ENCODE measurements at regions not wholly inside any gene's neighbourhood (a gene's known extent, or its start where the extent isn't known, plus 50 kb on each side); places are given as distances from the start of the nearest gene placed in this dataset.

GRCh38 chr2:192783643-192784042 lies 588.9 kb upstream of the TMEFF2 start:
- Histone ChIP-seq H2AFZ (ENCODE audit: low read length) (no peak overlapping the region), H3K23me2 (ENCODE audit: low read depth, low read length) (no peaks in the 10 kb centered on the region), H3K4me1 (replicated peaks in 1 of 4; ENCODE audit: control insufficient read depth in 3 of 4, insufficient read depth in 4 of 4, low read length in 3 of 4) (no peaks in the 10 kb centered on the region), H3K18ac (ENCODE audit: extremely low read depth, low read length) (no peak overlapping the region), H3K36me3 (ENCODE audit: control insufficient read depth in 2 of 4, insufficient read depth in 4 of 4, low read length in 3 of 4) (no peaks in the 10 kb centered on the region), H3K79me1 (ENCODE audit: low read depth, low read length) (no peaks in the 10 kb centered on the region), H3K79me2 (ENCODE audit: control insufficient read depth in 1 of 2, insufficient read depth in 2 of 2, low read length in 2 of 2) (no peaks in the 10 kb centered on the region), H2BK12ac (ENCODE audit: low read depth, low read length) (no peak overlapping the region), H4K20me1 (replicated peaks in 1 of 2; ENCODE audit: control insufficient read depth in 1 of 2, insufficient read depth in 2 of 2, low read length in 2 of 2) (no peaks in the 10 kb centered on the region), H4K8ac (ENCODE audit: extremely low read depth, insufficient read depth, low read length) (no peak overlapping the region), H3K4me3 (ENCODE audit: extremely low read depth in 1 of 4, insufficient read depth in 2 of 4, low read depth in 3 of 4, low read length in 4 of 4) (no peak overlapping the region), H2BK15ac (ENCODE audit: low read length) (no peak overlapping the region), H4K91ac (replicated peaks; ENCODE audit: insufficient read length, low read length) (no peak overlapping the region), H2BK20ac (ENCODE audit: low read length) (no peak overlapping the region), H4K5ac (ENCODE audit: insufficient read length, low read depth, low read length) (no peak overlapping the region), H2AK5ac (ENCODE audit: low read depth, low read length) (no peak overlapping the region), H3K9ac (replicated peaks in 1 of 4; ENCODE audit: extremely low read depth in 1 of 4, low read depth in 3 of 4, low read length in 3 of 4) (no peak overlapping the region), H3K23ac (ENCODE audit: insufficient read length) (no peak overlapping the region), H3K9me3 (ENCODE audit: insufficient read depth in 2 of 2, low read depth in 1 of 2, low read length in 1 of 2) (peaks cover 0 to 2% of the 10 kb centered on the region in 2 experiments; a peak in 1 of 4 replicates), H3K56ac (replicated peaks; ENCODE audit: insufficient read length, low read depth, low read length) (no peak overlapping the region), H3K27me3 (replicated peaks in 1 of 4; ENCODE audit: control insufficient read depth in 3 of 4, extremely low read depth in 1 of 4, insufficient read depth in 3 of 4, low read length in 3 of 4) (peaks cover 0 to 1% (median 0%) of the 10 kb centered on the region in 4 experiments; a peak in 1 of 7 replicates), H3K4me2 (ENCODE audit: insufficient read depth in 1 of 2, low read depth in 2 of 2, low read length in 2 of 2) (no peak overlapping the region), H3K27ac (ENCODE audit: low read depth, low read length) (no peak overlapping the region), H3K14ac (ENCODE audit: insufficient read length) (no peak overlapping the region), H3K4ac (replicated peaks; ENCODE audit: insufficient read length, low read depth, low read length) (no peak overlapping the region), H2BK5ac (ENCODE audit: low read depth, low read length) (no peak overlapping the region), H2BK120ac (replicated peaks; ENCODE audit: low read depth, low read length) (no peak overlapping the region)
- WGBS, 2 experiments (ENCODE audit: extremely low coverage in 1 of 2, insufficient coverage in 1 of 2, insufficient read length in 1 of 2, insufficient replicate concordance in 2 of 2, low coverage in 1 of 2, low lambda C conversion rate in 2 of 2, missing lambda C conversion rate in 1 of 2) = 85% methylated on average over 2 of the region's 3 CpGs; no CpG with 5 or more reads in 1 of the 2 experiments
- FAIRE-seq (no peak), DNase-seq (ENCODE audit: low read depth in 1 of 2, low spot score in 2 of 2) (no peak)
- ChIA-PET CTCF (ENCODE audit: partially characterized antibody) (interaction anchor here (0.6 to 1.5 kb wide), 3 partner anchors 8 to 906 kb away, joined by 3 to 4 read pairs (median 3); no protein-coding TSS in a partner anchor), POLR2A (ENCODE audit: partially characterized antibody) (no interaction called here)
- TF ChIP-seq ATF2 (IDR thresholded peaks at IDR 0.05; ENCODE audit: low read length) = no peak
- TF ChIP-seq JUND (IDR thresholded peaks at IDR 0.05; ENCODE audit: low read length) = no peak
- TF ChIP-seq TAF1 (IDR thresholded peaks at IDR 0.05; ENCODE audit: low read depth, low read length) = no peak
- no peak for TF ChIP-seq RFX5 (IDR thresholded peaks at IDR 0.05; ENCODE audit: borderline replicate concordance, low read depth, low read length)
- no peak for TF ChIP-seq SRF (IDR thresholded peaks at IDR 0.05; ENCODE audit: low read depth, low read length)
- TF ChIP-seq CBX8 (IDR thresholded peaks at IDR 0.05; ENCODE audit: borderline replicate concordance, low read depth, low read length) = no peak
- TF ChIP-seq CTBP2 (IDR thresholded peaks at IDR 0.05; ENCODE audit: borderline replicate concordance, insufficient read depth, insufficient read length, low read length) = no peak
- TF ChIP-seq KDM4A (IDR thresholded peaks at IDR 0.05; ENCODE audit: low read depth, low read length, severe bottlenecking) = no peak
- TF ChIP-seq YY1 (IDR thresholded peaks at IDR 0.05; ENCODE audit: low read depth, low read length) = no peak
- TF ChIP-seq EZH2 (IDR thresholded peaks at IDR 0.05; ENCODE audit: low read depth, low read length, severe bottlenecking) = no peak
- no peak for TF ChIP-seq E2F6 (IDR thresholded peaks at IDR 0.05)
- no peak for TF ChIP-seq NRF1 (IDR thresholded peaks at IDR 0.05; ENCODE audit: low read depth, low read length)
